Ureter (tissue), 1 donor: ENCODE measurements at regions not wholly inside any gene's neighbourhood (a gene's known extent, or its start where the extent isn't known, plus 50 kb on each side); places are given as distances from the start of the nearest gene placed in this dataset.
"Not testable (repeated sequence)": the region's sequence is repeated elsewhere in the genome, so short reads cannot be mapped to it uniquely, and the experiment has no call there.

Experiments
- DNase-seq: peaks from one replicate; pipeline ENCODE4 v3.0.0-alpha.2; 2020; ENCODE audit warnings: low spot score
- donor health status: DM: yes; HTN: yes; CAD: no.

GRCh38 chr4:24002330-24002966 is 112.6 kb upstream of the PPARGC1A start:
- no peak for DNase-seq

GRCh38 chr4:24001486-24002329 is 111.9 kb upstream of the PPARGC1A start:
- no peak for DNase-seq

- no peak for DNase-seq
These were observed 110.6 kb upstream of the PPARGC1A start for GRCh38 chr4:24000470-24000831.

- DNase-seq: no peak
These were observed 110.0 kb upstream of the PPARGC1A start for GRCh38 chr4:23999714-24000469.

- DNase-seq: no peak
These were observed 103.5 kb upstream of the PPARGC1A start for GRCh38 chr4:23993373-23993772.

- no peak for DNase-seq
These were observed 101.6 kb upstream of the PPARGC1A start for GRCh38 chr4:23991444-23991843.

- DNase-seq: no peak
These were observed 96.4 kb upstream of the PPARGC1A start for GRCh38 chr4:23986270-23986669.

GRCh38 chr4:23981328-23981727 is 91.5 kb upstream of the PPARGC1A start:
- DNase-seq: no peak

- DNase-seq: no peak
These were observed 89.7 kb upstream of the PPARGC1A start for GRCh38 chr4:23979534-23979933.

GRCh38 chr4:23978002-23978401 is 88.2 kb upstream of the PPARGC1A start:
- DNase-seq: no peak

- DNase-seq: no peak
These were observed 86.6 kb upstream of the PPARGC1A start for GRCh38 chr4:23976423-23976822.

GRCh38 chr4:23973308-23973855 is 83.5 kb upstream of the PPARGC1A start:
- DNase-seq: no peak

GRCh38 chr4:23972805-23973204 is 83.0 kb upstream of the PPARGC1A start:
- DNase-seq: no peak

GRCh38 chr4:23972187-23972586 is 82.3 kb upstream of the PPARGC1A start:
- DNase-seq: no peak

GRCh38 chr4:23970201-23970850 is 80.5 kb upstream of the PPARGC1A start:
- DNase-seq: no peak

GRCh38 chr4:23969635-23970145 is 79.8 kb upstream of the PPARGC1A start:
- DNase-seq: no peak

- no peak for DNase-seq
These were observed 77.4 kb upstream of the PPARGC1A start for GRCh38 chr4:23967281-23967680.

- DNase-seq: no peak
These were observed 76.9 kb upstream of the PPARGC1A start for GRCh38 chr4:23966725-23967124.

- DNase-seq: no peak
These were observed 72.6 kb upstream of the PPARGC1A start for GRCh38 chr4:23962462-23962861.

GRCh38 chr4:23961395-23961794 is 71.5 kb upstream of the PPARGC1A start:
- DNase-seq: not testable (repeated sequence)

GRCh38 chr4:23959396-23960148 is 69.7 kb upstream of the PPARGC1A start:
- DNase-seq: no peak
